ENCODE measurements at regions not wholly inside any gene's neighbourhood (a gene's known extent, or its start where the extent isn't known, plus 50 kb on each side); places are given as distances from the start of the nearest gene placed in this dataset.

DNA sequence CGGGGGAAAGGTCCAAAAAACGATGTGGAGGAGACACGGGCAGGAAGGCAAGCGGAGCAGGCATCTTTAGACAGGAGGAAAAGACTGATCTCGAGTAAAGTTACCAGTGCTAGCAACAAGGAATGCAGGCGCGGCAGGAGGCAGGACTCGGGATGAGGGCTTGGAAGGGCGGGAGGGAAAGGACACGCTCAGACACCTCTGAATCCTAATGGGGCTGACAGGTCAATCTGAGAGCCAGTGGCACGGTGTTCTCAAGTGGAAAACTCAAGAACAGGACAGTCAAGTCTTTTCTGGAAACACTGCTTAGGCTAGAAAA lies 155.3 kb upstream of the COBL start:
- ChIA-PET CTCF (no interaction called here), POLR2A (no interaction called here)
- H3K36me3 ChIP-seq (ENCODE audit: control insufficient read depth in 4 of 4, insufficient read depth in 4 of 4, low read length in 3 of 4): no peaks in the 10 kb centered on the region

DNA sequence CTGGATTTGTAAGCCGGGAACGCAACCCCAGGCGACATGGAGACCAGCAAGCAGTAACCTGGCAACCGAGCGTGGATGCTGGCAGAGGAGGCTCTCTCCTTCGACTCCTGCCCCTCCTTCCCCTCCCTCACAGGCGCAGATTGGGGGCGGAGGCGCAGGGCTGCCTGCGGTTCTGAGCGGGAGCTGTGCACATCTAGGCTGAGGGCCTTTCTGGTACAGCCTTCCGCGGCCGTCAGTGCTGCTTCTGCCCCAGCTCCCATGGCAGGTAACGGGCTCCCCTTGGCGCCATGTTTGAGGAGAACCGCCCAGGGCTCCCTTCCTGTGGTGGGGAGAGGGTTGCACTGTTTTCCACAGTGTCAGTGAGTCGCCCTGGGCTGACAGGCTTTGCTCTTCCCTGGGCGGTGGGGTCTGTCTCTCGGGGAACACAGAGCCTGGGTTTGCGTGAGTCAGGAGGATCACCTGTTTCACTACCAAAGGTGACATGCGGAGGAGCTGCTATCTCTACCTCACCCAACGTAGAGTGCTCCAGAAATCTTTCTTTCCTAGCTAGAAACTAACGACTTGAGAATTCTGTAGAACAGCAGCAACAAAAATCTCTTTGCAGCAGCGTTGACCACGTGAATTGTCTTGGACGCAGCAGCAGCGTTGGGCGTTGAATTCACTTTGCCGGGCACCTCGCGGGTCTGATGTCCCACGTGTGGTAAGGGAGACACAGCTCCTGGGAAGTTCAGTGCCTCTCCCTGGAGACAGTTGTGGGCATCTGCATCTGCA lies 154.8 kb upstream of the COBL start:
- WGBS (ENCODE audit: insufficient coverage): 24% methylated on average over 25 of the region's 33 CpGs
- DNase-seq: no peak
- Histone ChIP-seq H3K27me3 (replicated peaks in 2 of 5; ENCODE audit: control insufficient read depth in 4 of 5, insufficient read depth in 5 of 5, low read length in 4 of 5) (peaks cover 0 to 29% (median 18%) of the 10 kb centered on the region in 5 experiments), H3K9me3 (ENCODE audit: control extremely low read depth in 1 of 5, control insufficient read depth in 4 of 5, insufficient read depth in 2 of 5, low read depth in 1 of 5, low read length in 4 of 5) (peaks cover 0 to 3% (median 0%) of the 10 kb centered on the region in 5 experiments), H3K36me3 (ENCODE audit: control insufficient read depth in 4 of 4, insufficient read depth in 4 of 4, low read length in 3 of 4) (no peaks in the 10 kb centered on the region), H3K4me3 (ENCODE audit: control insufficient read depth in 1 of 7, extremely low read depth in 1 of 7, insufficient read depth in 4 of 7, low read depth in 2 of 7, low read length in 6 of 7) (no peak overlapping the region), H3K27ac (ENCODE audit: insufficient read depth in 1 of 2, low read depth in 1 of 2, low read length in 2 of 2, poor library complexity in 1 of 2, severe bottlenecking in 2 of 2) (no peak overlapping the region), H3K4me1 (ENCODE audit: control extremely low read depth in 1 of 4, control insufficient read depth in 4 of 4, insufficient read depth in 4 of 4, low read length in 3 of 4) (peaks cover 0 to 2% (median 0%) of the 10 kb centered on the region in 4 experiments)
- ChIA-PET CTCF (no interaction called here), POLR2A (no interaction called here)

More for the DNA sequence above, 155.3 kb upstream of the COBL start:
- H3K4me1 ChIP-seq (ENCODE audit: control extremely low read depth in 1 of 4, control insufficient read depth in 4 of 4, insufficient read depth in 4 of 4, low read length in 3 of 4): peaks cover 0 to 2% (median 0%) of the 10 kb centered on the region in 4 experiments
- H3K27me3 ChIP-seq (replicated peaks in 2 of 5; ENCODE audit: control insufficient read depth in 4 of 5, insufficient read depth in 5 of 5, low read length in 4 of 5): peaks cover 0 to 29% (median 18%) of the 10 kb centered on the region in 5 experiments
- no peak overlapping the region for H3K27ac ChIP-seq (ENCODE audit: insufficient read depth in 1 of 2, low read depth in 1 of 2, low read length in 2 of 2, poor library complexity in 1 of 2, severe bottlenecking in 2 of 2)
- H3K4me3 ChIP-seq (ENCODE audit: control insufficient read depth in 1 of 7, extremely low read depth in 1 of 7, insufficient read depth in 4 of 7, low read depth in 2 of 7, low read length in 6 of 7): no peak overlapping the region
- no peak for DNase-seq
- peaks cover 0 to 3% (median 0%) of the 10 kb centered on the region in 5 experiments for H3K9me3 ChIP-seq (ENCODE audit: control extremely low read depth in 1 of 5, control insufficient read depth in 4 of 5, insufficient read depth in 2 of 5, low read depth in 1 of 5, low read length in 4 of 5)
- 38% methylated on average over 11 of the region's 11 CpGs for WGBS (ENCODE audit: insufficient coverage)

DNA sequence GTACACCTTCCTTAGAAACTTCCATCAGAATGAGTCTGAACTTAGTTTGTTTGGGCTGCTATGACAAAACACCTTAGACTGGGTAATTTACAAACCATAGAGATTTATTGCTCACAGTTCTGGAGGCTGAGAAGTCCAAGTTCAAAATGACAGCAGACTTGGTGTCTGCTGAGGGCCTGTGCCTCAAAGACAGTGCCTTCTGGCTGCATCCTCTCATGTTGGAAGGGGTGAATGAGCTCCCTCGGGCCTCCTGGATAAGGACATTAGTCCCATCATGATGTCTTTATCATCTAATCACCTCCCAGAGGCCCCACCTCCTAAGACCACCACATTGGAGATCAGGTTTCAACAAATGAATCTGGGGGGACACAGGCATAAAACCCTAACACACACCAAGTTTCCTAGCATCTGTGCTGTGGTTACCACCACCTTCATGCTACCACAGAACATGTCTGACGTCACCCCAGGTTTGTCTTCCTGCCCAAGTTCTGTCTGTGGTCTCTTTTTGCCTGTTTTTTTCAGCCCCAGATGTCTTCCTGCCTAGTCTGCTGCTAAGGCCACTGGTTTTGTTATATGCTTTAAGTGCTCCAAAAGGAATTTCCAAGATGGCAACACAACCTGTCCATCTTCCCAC lies 150.9 kb upstream of the COBL start:
- ChIA-PET POLR2A (no interaction called here), CTCF (no interaction called here)
- Histone ChIP-seq H3K4me3 (ENCODE audit: control insufficient read depth in 1 of 7, extremely low read depth in 1 of 7, insufficient read depth in 4 of 7, low read depth in 2 of 7, low read length in 6 of 7) (no peak overlapping the region), H3K9me3 (ENCODE audit: control extremely low read depth in 1 of 5, control insufficient read depth in 4 of 5, insufficient read depth in 2 of 5, low read depth in 1 of 5, low read length in 4 of 5) (peaks cover 0 to 3% (median 0%) of the 10 kb centered on the region in 5 experiments), H3K36me3 (ENCODE audit: control insufficient read depth in 4 of 4, insufficient read depth in 4 of 4, low read length in 3 of 4) (no peaks in the 10 kb centered on the region), H3K4me1 (ENCODE audit: control extremely low read depth in 1 of 4, control insufficient read depth in 4 of 4, insufficient read depth in 4 of 4, low read length in 3 of 4) (peaks cover 0 to 2% (median 0%) of the 10 kb centered on the region in 4 experiments), H3K27ac (ENCODE audit: insufficient read depth in 1 of 2, low read depth in 1 of 2, low read length in 2 of 2, poor library complexity in 1 of 2, severe bottlenecking in 2 of 2) (no peak overlapping the region), H3K27me3 (replicated peaks in 2 of 5; ENCODE audit: control insufficient read depth in 4 of 5, insufficient read depth in 5 of 5, low read length in 4 of 5) (peaks cover 0 to 25% (median 18%) of the 10 kb centered on the region in 5 experiments)
- WGBS (ENCODE audit: insufficient coverage): no CpG with 5 or more reads among the region's 2 CpGs
- peak in 2 of 3 donors; percentile 18 to 34 for DNase-seq

DNA sequence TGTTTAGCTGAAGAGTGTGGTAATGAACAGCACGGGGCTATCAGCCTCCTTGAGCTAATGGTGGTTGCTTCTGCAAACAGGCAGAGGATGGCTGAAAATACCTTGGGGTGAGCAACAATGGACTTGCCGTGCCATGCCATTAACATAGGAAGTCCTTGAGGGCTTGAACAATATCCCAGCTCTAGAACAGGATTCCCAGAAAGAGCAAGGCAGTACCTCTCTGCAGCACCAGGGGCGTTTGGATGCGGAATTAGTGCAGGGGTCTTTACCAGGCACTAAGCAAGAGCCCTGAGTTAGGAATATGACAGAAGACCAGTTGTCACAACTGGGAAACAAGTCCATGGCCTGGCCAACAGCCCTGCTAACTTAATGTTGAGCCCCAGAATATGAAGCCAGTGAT lies 143.2 kb upstream of the COBL start:
- peaks cover 0 to 2% (median 0%) of the 10 kb centered on the region in 5 experiments for H3K27me3 ChIP-seq (replicated peaks in 2 of 5; ENCODE audit: control insufficient read depth in 4 of 5, insufficient read depth in 5 of 5, low read length in 4 of 5)
- DNase-seq: no peak
- H3K4me3 ChIP-seq (ENCODE audit: control insufficient read depth in 1 of 7, extremely low read depth in 1 of 7, insufficient read depth in 4 of 7, low read depth in 2 of 7, low read length in 6 of 7): no peak overlapping the region
- H3K36me3 ChIP-seq (ENCODE audit: control insufficient read depth in 4 of 4, insufficient read depth in 4 of 4, low read length in 3 of 4): no peaks in the 10 kb centered on the region
- H3K4me1 ChIP-seq (ENCODE audit: control extremely low read depth in 1 of 4, control insufficient read depth in 4 of 4, insufficient read depth in 4 of 4, low read length in 3 of 4): no peaks in the 10 kb centered on the region
- WGBS (ENCODE audit: insufficient coverage): 52% methylated on average over 4 of the region's 4 CpGs
- H3K27ac ChIP-seq (ENCODE audit: insufficient read depth in 1 of 2, low read depth in 1 of 2, low read length in 2 of 2, poor library complexity in 1 of 2, severe bottlenecking in 2 of 2): no peak overlapping the region
- ChIA-PET CTCF (interaction anchor here (0.7 kb wide), 1 partner anchor 1113 kb away, joined by 3 read pairs; no protein-coding TSS in a partner anchor), POLR2A (no interaction called here)
- H3K9me3 ChIP-seq (ENCODE audit: control extremely low read depth in 1 of 5, control insufficient read depth in 4 of 5, insufficient read depth in 2 of 5, low read depth in 1 of 5, low read length in 4 of 5): no peaks in the 10 kb centered on the region

DNA sequence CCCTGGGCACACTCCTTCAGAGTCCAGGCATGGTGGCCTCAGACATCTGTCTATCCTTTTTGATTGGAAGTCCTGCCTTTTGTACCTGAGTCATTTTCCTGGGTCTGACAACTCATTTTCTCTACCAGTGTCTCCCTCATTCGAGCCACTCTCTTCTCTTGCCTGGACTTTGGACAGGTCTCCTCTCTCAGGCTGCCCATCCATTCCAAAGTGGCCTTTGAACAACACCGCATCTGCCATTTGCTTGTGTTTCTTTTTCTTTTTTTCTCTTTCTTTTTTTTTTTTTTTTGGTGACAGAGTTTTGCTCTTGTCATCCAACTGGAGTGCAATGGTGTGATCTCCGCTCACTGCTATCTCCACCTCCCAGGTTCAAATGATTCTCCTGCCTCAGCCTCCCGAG lies 142.1 kb upstream of the COBL start:
- Histone ChIP-seq H3K27ac (ENCODE audit: insufficient read depth in 1 of 2, low read depth in 1 of 2, low read length in 2 of 2, poor library complexity in 1 of 2, severe bottlenecking in 2 of 2) (no peak overlapping the region), H3K36me3 (ENCODE audit: control insufficient read depth in 4 of 4, insufficient read depth in 4 of 4, low read length in 3 of 4) (no peaks in the 10 kb centered on the region), H3K4me3 (ENCODE audit: control insufficient read depth in 1 of 7, extremely low read depth in 1 of 7, insufficient read depth in 4 of 7, low read depth in 2 of 7, low read length in 6 of 7) (no peak overlapping the region), H3K27me3 (replicated peaks in 2 of 5; ENCODE audit: control insufficient read depth in 4 of 5, insufficient read depth in 5 of 5, low read length in 4 of 5) (no peaks in the 10 kb centered on the region), H3K4me1 (ENCODE audit: control extremely low read depth in 1 of 4, control insufficient read depth in 4 of 4, insufficient read depth in 4 of 4, low read length in 3 of 4) (no peaks in the 10 kb centered on the region), H3K9me3 (ENCODE audit: control extremely low read depth in 1 of 5, control insufficient read depth in 4 of 5, insufficient read depth in 2 of 5, low read depth in 1 of 5, low read length in 4 of 5) (no peaks in the 10 kb centered on the region)
- CTCF ChIA-PET: no interaction called here
- no peak for DNase-seq
- 100% methylated on average over 1 of the region's 4 CpGs for WGBS (ENCODE audit: insufficient coverage)
- POLR2A ChIA-PET: no interaction called here

DNA sequence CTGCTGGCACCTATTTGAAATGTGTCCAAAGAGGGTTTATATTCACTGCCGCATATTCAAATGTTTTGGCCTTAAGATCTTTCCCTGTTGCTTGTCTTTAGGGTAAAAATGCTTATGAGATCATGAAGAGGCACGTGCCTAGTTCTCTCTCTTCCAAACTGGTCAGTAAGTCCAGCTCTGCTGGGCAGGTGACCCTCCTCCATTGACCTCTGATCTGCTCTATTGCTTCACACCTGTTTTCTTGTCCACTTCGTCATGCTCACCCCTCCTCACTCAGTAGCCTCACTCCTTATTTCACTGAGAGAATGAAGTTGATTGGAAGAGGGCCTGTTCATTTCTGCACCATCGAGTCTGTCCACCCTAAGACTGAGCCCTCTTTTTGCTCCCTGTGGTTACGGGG lies 140.5 kb upstream of the COBL start:
- Histone ChIP-seq H3K36me3 (ENCODE audit: control insufficient read depth in 4 of 4, insufficient read depth in 4 of 4, low read length in 3 of 4) (no peaks in the 10 kb centered on the region), H3K4me3 (ENCODE audit: control insufficient read depth in 1 of 7, extremely low read depth in 1 of 7, insufficient read depth in 4 of 7, low read depth in 2 of 7, low read length in 6 of 7) (no peak overlapping the region), H3K4me1 (ENCODE audit: control extremely low read depth in 1 of 4, control insufficient read depth in 4 of 4, insufficient read depth in 4 of 4, low read length in 3 of 4) (no peaks in the 10 kb centered on the region), H3K27me3 (replicated peaks in 2 of 5; ENCODE audit: control insufficient read depth in 4 of 5, insufficient read depth in 5 of 5, low read length in 4 of 5) (no peaks in the 10 kb centered on the region), H3K27ac (ENCODE audit: insufficient read depth in 1 of 2, low read depth in 1 of 2, low read length in 2 of 2, poor library complexity in 1 of 2, severe bottlenecking in 2 of 2) (no peak overlapping the region), H3K9me3 (ENCODE audit: control extremely low read depth in 1 of 5, control insufficient read depth in 4 of 5, insufficient read depth in 2 of 5, low read depth in 1 of 5, low read length in 4 of 5) (no peaks in the 10 kb centered on the region)
- no peak for DNase-seq
- ChIA-PET POLR2A (no interaction called here), CTCF (interaction anchor here (0.7 kb wide), 1 partner anchor 8 kb away, joined by 3 read pairs; no protein-coding TSS in a partner anchor)
- 78% methylated on average over 3 of the region's 5 CpGs for whole genome bisulfite sequencing (ENCODE audit: insufficient coverage)

DNA sequence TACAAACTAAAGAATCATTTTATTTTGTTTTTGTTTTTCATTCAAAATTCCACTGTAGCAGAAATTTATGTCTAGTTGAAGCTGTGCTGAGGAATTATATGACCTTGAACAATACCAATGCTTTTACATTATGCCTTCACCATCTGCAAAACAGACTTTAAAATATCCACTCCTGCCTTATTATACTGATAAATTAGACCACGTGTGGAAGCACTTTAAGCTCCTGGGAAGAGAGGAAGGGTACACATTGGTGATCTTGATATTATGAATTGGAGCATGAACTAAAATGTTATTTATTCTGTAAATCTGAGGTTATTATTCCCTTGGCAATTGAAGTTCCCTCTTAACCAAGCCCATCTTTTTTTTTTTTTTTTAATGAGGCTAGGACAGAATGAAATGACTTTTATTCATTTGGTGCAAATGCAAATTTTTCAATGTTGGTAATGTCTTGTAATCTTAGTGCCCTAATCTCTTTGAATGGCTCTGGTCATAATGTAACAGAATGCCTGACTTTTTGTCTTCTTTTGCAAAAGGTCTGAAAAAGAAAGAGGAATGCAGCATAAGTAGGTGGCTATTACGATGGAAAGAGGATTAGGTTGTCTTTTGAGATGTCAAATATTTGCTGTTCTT lies 139.9 kb upstream of the COBL start:
- no peak overlapping the region for H3K4me3 ChIP-seq (ENCODE audit: control insufficient read depth in 1 of 7, extremely low read depth in 1 of 7, insufficient read depth in 4 of 7, low read depth in 2 of 7, low read length in 6 of 7)
- no peak for DNase-seq
- no peak overlapping the region for H3K27ac ChIP-seq (ENCODE audit: insufficient read depth in 1 of 2, low read depth in 1 of 2, low read length in 2 of 2, poor library complexity in 1 of 2, severe bottlenecking in 2 of 2)
- no peaks in the 10 kb centered on the region for H3K36me3 ChIP-seq (ENCODE audit: control insufficient read depth in 4 of 4, insufficient read depth in 4 of 4, low read length in 3 of 4)
- POLR2A ChIA-PET: no interaction called here
- CTCF ChIA-PET: interaction anchor here (0.7 kb wide), 1 partner anchor 8 kb away, joined by 3 read pairs; no protein-coding TSS in a partner anchor
- WGBS (ENCODE audit: insufficient coverage): 73% methylated on average over 1 of the region's 2 CpGs
- H3K9me3 ChIP-seq (ENCODE audit: control extremely low read depth in 1 of 5, control insufficient read depth in 4 of 5, insufficient read depth in 2 of 5, low read depth in 1 of 5, low read length in 4 of 5): no peaks in the 10 kb centered on the region
- H3K4me1 ChIP-seq (ENCODE audit: control extremely low read depth in 1 of 4, control insufficient read depth in 4 of 4, insufficient read depth in 4 of 4, low read length in 3 of 4): no peaks in the 10 kb centered on the region
- H3K27me3 ChIP-seq (replicated peaks in 2 of 5; ENCODE audit: control insufficient read depth in 4 of 5, insufficient read depth in 5 of 5, low read length in 4 of 5): no peaks in the 10 kb centered on the region
